NCI-H69 (cell line): ENCODE measurements at regions not wholly inside any gene's neighbourhood (a gene's known extent, or its start where the extent isn't known, plus 50 kb on each side); places are given as distances from the start of the nearest gene placed in this dataset.

ENCODE experiments used
- DNase-seq: peaks from one replicate; lab custom pipeline; 2025; lab: John Stamatoyannopoulos, UW

- DNase-seq: no peak
Observed at GRCh38 chr12:92464911-92465310, 237.9 kb upstream of the PLEKHG7 start.

GRCh38 chr12:92463171-92463570 lies 239.6 kb upstream of the PLEKHG7 start:
- DNase-seq: no peak

- DNase-seq: no peak
Observed at GRCh38 chr12:92462527-92462926, 240.3 kb upstream of the PLEKHG7 start.

GRCh38 chr12:92462049-92462448 lies 240.7 kb upstream of the PLEKHG7 start:
- no peak for DNase-seq

GRCh38 chr12:92459850-92460249 lies 242.9 kb upstream of the PLEKHG7 start:
- no peak for DNase-seq

- no peak for DNase-seq
Observed at GRCh38 chr12:92458996-92459395, 243.8 kb upstream of the PLEKHG7 start.

GRCh38 chr12:92457458-92458180 lies 245.2 kb upstream of the PLEKHG7 start:
- DNase-seq: no peak

- DNase-seq: peak; percentile 35
Observed at GRCh38 chr12:92452763-92453162, 250.0 kb upstream of the PLEKHG7 start.

GRCh38 chr12:92446083-92446460 lies 256.7 kb upstream of the PLEKHG7 start:
- no peak for DNase-seq

- DNase-seq: no peak
Observed at GRCh38 chr12:92445253-92446082, 257.3 kb upstream of the PLEKHG7 start.

GRCh38 chr12:92444763-92445162 lies 258.0 kb upstream of the PLEKHG7 start:
- DNase-seq: no peak

- peak; percentile 30 for DNase-seq
Observed at GRCh38 chr12:92442782-92443181, 260.0 kb upstream of the PLEKHG7 start.

- no peak for DNase-seq
Observed at GRCh38 chr12:92440072-92440471, 262.7 kb upstream of the PLEKHG7 start.

GRCh38 chr12:92439420-92439805 lies 263.4 kb upstream of the PLEKHG7 start:
- peak; percentile 64 for DNase-seq

GRCh38 chr12:92438641-92439419 lies 264.0 kb upstream of the PLEKHG7 start:
- peak; percentile 84 for DNase-seq

- DNase-seq: no peak
Observed at GRCh38 chr12:92437452-92437851, 265.3 kb upstream of the PLEKHG7 start.

GRCh38 chr12:92436856-92437255 lies 265.9 kb upstream of the PLEKHG7 start:
- DNase-seq: no peak

- DNase-seq: no peak
Observed at GRCh38 chr12:92434607-92435025, 268.2 kb upstream of the PLEKHG7 start.

- no peak for DNase-seq
Observed at GRCh38 chr12:92432724-92433441, 269.9 kb upstream of the PLEKHG7 start.

- DNase-seq: no peak
Observed at GRCh38 chr12:92431146-92431545, 271.6 kb upstream of the PLEKHG7 start.

- DNase-seq: no peak
Observed at GRCh38 chr12:92426332-92426731, 276.5 kb upstream of the PLEKHG7 start.

- no peak for DNase-seq
Observed at GRCh38 chr12:92425165-92425564, 277.6 kb upstream of the PLEKHG7 start.
